ENCODE measurements at regions not wholly inside any gene's neighbourhood (a gene's known extent, or its start where the extent isn't known, plus 50 kb on each side); places are given as distances from the start of the nearest gene placed in this dataset.

GRCh38 chr1:55980582-55980981, 598.8 kb downstream of the PLPP3 start:
- DNase-seq (ENCODE audit: low spot score), result no peak

- DNase-seq (ENCODE audit: low spot score), result no peak
Measured at GRCh38 chr1:55974714-55975441, 604.5 kb downstream of the PLPP3 start.

GRCh38 chr1:55970526-55971110, 608.7 kb downstream of the PLPP3 start:
- DNase-seq (ENCODE audit: low spot score), result no peak

- no peak for DNase-seq (ENCODE audit: low spot score)
Measured at GRCh38 chr1:55969322-55969721, 610.0 kb downstream of the PLPP3 start.

GRCh38 chr1:55968661-55969060, 610.7 kb downstream of the PLPP3 start:
- DNase-seq (ENCODE audit: low spot score), result no peak

- DNase-seq (ENCODE audit: low spot score), result no peak
Measured at GRCh38 chr1:55965981-55966461, 613.3 kb downstream of the PLPP3 start.

GRCh38 chr1:55962472-55962871, 616.9 kb downstream of the PLPP3 start:
- DNase-seq (ENCODE audit: low spot score), result no peak

- DNase-seq (ENCODE audit: low spot score), result no peak
Measured at GRCh38 chr1:55959136-55959548, 620.2 kb downstream of the PLPP3 start.

GRCh38 chr1:55958498-55958897, 620.9 kb downstream of the PLPP3 start:
- no peak for DNase-seq (ENCODE audit: low spot score)

GRCh38 chr1:55957276-55957675, 622.1 kb downstream of the PLPP3 start:
- no peak for DNase-seq (ENCODE audit: low spot score)

GRCh38 chr1:55955016-55955621, 624.2 kb downstream of the PLPP3 start:
- DNase-seq (ENCODE audit: low spot score), result no peak

- DNase-seq (ENCODE audit: low spot score), result no peak
Measured at GRCh38 chr1:55951291-55951690, 628.1 kb downstream of the PLPP3 start.

GRCh38 chr1:55947446-55947845, 631.9 kb downstream of the PLPP3 start:
- DNase-seq (ENCODE audit: low spot score), result no peak

GRCh38 chr1:55943721-55944435, 635.5 kb downstream of the PLPP3 start:
- DNase-seq (ENCODE audit: low spot score), result no peak

GRCh38 chr1:55943012-55943411, 636.4 kb downstream of the PLPP3 start:
- DNase-seq (ENCODE audit: low spot score), result no peak

GRCh38 chr1:55939866-55940265, 639.5 kb downstream of the PLPP3 start:
- no peak for DNase-seq (ENCODE audit: low spot score)

- no peak for DNase-seq (ENCODE audit: low spot score)
Measured at GRCh38 chr1:55938861-55939260, 640.5 kb downstream of the PLPP3 start.

- DNase-seq (ENCODE audit: low spot score), result no peak
Measured at GRCh38 chr1:55938376-55938850, 641.0 kb downstream of the PLPP3 start.

GRCh38 chr1:55937840-55938375, 641.5 kb downstream of the PLPP3 start:
- no peak for DNase-seq (ENCODE audit: low spot score)

GRCh38 chr1:55935236-55935635, 644.1 kb downstream of the PLPP3 start:
- no peak for DNase-seq (ENCODE audit: low spot score)

GRCh38 chr1:55932402-55932801, 647.0 kb downstream of the PLPP3 start:
- no peak for DNase-seq (ENCODE audit: low spot score)

Measured in activated CD4-positive, alpha-beta T cell treated with anti-CD3 and anti-CD28 coated beads, Interleukin-2, Interleukin-4, amounts not matched to agents 100 ng/mL and 50 ng/mL, durations not matched to agents 16 hours and 8 hours (primary cell).